ENCODE measurements at regions not wholly inside any gene's neighbourhood (a gene's known extent, or its start where the extent isn't known, plus 50 kb on each side); places are given as distances from the start of the nearest gene placed in this dataset.

- TF ChIP-seq CTCF (IDR thresholded peaks at IDR 0.05), result no peak
- TF ChIP-seq POLR2AphosphoS5 (IDR thresholded peaks at IDR 0.05), result no peak
- no peak for TF ChIP-seq POLR2A (IDR thresholded peaks at IDR 0.05)
- no peak for TF ChIP-seq EP300 (IDR thresholded peaks at IDR 0.05)
These were observed 118.0 kb downstream of the SOX1 start for GRCh38 chr13:112184851-112185371.
